ENCODE measurements at regions not wholly inside any gene's neighbourhood (a gene's known extent, or its start where the extent isn't known, plus 50 kb on each side); places are given as distances from the start of the nearest gene placed in this dataset.

- TF ChIP-seq CTCF (IDR thresholded peaks at IDR 0.05 in 4 of 5, conservative IDR thresholded peaks at IDR 0.05 in 1 of 5) = no peak
- no peak for TF ChIP-seq POLR2A (IDR thresholded peaks at IDR 0.05)
- in situ Hi-C loops (cut with MboI; ENCODE audit: low sequenced_read_pairs in 4 of 4) (no loop called here), intact Hi-C loops (cut with DNase I; ENCODE audit: low total_unique reads) (no loop called here)
- ATAC-seq = no peak
- no peaks in the 10 kb centered on the region for H3K36me3 ChIP-seq
- H3K9me3 ChIP-seq = no peaks in the 10 kb centered on the region
- H3K4me1 ChIP-seq = peaks cover 4 to 13% of the 10 kb centered on the region in 2 donors
- no peak overlapping the region for H3K27ac ChIP-seq
- DNase-seq = no peak
- no peaks in the 10 kb centered on the region for H3K27me3 ChIP-seq
- H3K4me3 ChIP-seq = no peak overlapping the region
These were observed 73.3 kb upstream of the SOX13 start for GRCh38 chr1:203999618-204000017.

- no peak overlapping the region for H3K4me3 ChIP-seq
- DNase-seq (no peak), ATAC-seq (no peak)
- H3K36me3 ChIP-seq = no peaks in the 10 kb centered on the region
- H3K27me3 ChIP-seq = no peaks in the 10 kb centered on the region
- H3K9me3 ChIP-seq = no peaks in the 10 kb centered on the region
- TF ChIP-seq CTCF (IDR thresholded peaks at IDR 0.05 in 4 of 5, conservative IDR thresholded peaks at IDR 0.05 in 1 of 5) (no peak), POLR2A (IDR thresholded peaks at IDR 0.05) (no peak)
- intact Hi-C loops (cut with DNase I; ENCODE audit: low total_unique reads) (no loop called here), in situ Hi-C loops (cut with MboI; ENCODE audit: low sequenced_read_pairs in 4 of 4) (no loop called here)
- H3K4me1 ChIP-seq = peaks cover 0 to 7% of the 10 kb centered on the region in 2 donors
- H3K27ac ChIP-seq = no peak overlapping the region
These were observed 71.6 kb upstream of the SOX13 start for GRCh38 chr1:204001166-204001901.

- no peak for TF ChIP-seq POLR2A (IDR thresholded peaks at IDR 0.05)
- TF ChIP-seq CTCF (IDR thresholded peaks at IDR 0.05 in 4 of 5, conservative IDR thresholded peaks at IDR 0.05 in 1 of 5) = no peak
- in situ Hi-C loops (cut with MboI; ENCODE audit: low sequenced_read_pairs in 4 of 4) = no loop called here
- Histone ChIP-seq H3K4me3 (no peak overlapping the region), H3K27ac (no peak overlapping the region), H3K4me1 (no peaks in the 10 kb centered on the region), H3K36me3 (no peaks in the 10 kb centered on the region), H3K27me3 (no peaks in the 10 kb centered on the region), H3K9me3 (no peaks in the 10 kb centered on the region)
- intact Hi-C loops (cut with DNase I; ENCODE audit: low total_unique reads) = no loop called here
- no peak for DNase-seq
- ATAC-seq = no peak
These were observed 70.3 kb upstream of the SOX13 start for GRCh38 chr1:204002614-204003013.

DNA sequence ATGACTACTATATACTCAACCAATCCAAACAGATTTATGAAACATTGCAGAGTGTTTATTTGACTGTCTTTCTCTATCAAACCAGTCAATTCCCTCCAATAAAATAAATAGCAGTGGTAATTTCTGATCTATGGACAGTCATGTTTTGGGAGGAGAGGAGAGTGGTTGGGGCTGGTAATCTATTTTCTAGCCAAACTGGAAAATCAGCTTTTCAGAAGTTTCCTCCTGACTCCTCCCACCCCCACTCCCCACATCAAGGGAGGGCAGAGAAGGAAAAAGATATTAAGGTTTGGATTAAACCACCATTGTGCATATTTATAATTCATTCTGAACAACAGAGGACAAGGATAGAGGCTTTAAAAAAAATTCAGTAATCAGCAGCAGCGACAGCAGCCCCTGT, 69.4 kb upstream of the SOX13 start:
- Histone ChIP-seq H3K4me3 (no peak overlapping the region), H3K27ac (no peak overlapping the region), H3K9me3 (no peaks in the 10 kb centered on the region), H3K27me3 (no peaks in the 10 kb centered on the region), H3K4me1 (no peaks in the 10 kb centered on the region), H3K36me3 (no peaks in the 10 kb centered on the region)
- in situ Hi-C loops (cut with MboI; ENCODE audit: low sequenced_read_pairs in 4 of 4) (no loop called here), intact Hi-C loops (cut with DNase I; ENCODE audit: low total_unique reads) (no loop called here)
- no peak for TF ChIP-seq POLR2A (IDR thresholded peaks at IDR 0.05)
- TF ChIP-seq CTCF (IDR thresholded peaks at IDR 0.05 in 4 of 5, conservative IDR thresholded peaks at IDR 0.05 in 1 of 5) = no peak
- DNase-seq (no peak), ATAC-seq (no peak)

DNA sequence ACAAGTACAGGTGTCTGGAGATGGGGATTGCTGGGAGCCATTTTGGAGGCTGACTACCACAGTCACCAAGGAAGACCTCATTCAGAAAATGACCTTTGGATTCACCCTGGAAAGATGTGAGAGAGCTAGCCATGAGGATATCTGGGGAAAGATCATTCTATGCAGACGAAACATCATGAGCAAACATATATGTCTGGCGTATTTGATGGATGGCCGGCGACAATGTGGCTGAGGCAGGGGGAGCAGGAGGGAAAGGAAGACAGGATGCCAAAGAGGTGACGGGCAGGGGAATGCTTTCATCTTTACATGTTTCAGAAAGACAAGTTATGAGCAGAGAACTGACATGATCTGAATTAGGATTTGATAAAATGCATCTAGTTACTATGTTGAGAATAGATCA, 61.5 kb upstream of the SOX13 start:
- Histone ChIP-seq H3K36me3 (no peaks in the 10 kb centered on the region), H3K9me3 (no peaks in the 10 kb centered on the region), H3K27ac (no peak overlapping the region), H3K4me1 (no peaks in the 10 kb centered on the region), H3K4me3 (no peak overlapping the region), H3K27me3 (no peaks in the 10 kb centered on the region)
- DNase-seq (no peak), ATAC-seq (no peak)
- intact Hi-C loops (cut with DNase I; ENCODE audit: low total_unique reads) (no loop called here), in situ Hi-C loops (cut with MboI; ENCODE audit: low sequenced_read_pairs in 4 of 4) (no loop called here)
- TF ChIP-seq CTCF (IDR thresholded peaks at IDR 0.05 in 4 of 5, conservative IDR thresholded peaks at IDR 0.05 in 1 of 5) = no peak
- no peak for TF ChIP-seq POLR2A (IDR thresholded peaks at IDR 0.05)
